Motor neuron (in vitro differentiated cells): ENCODE measurements at regions not wholly inside any gene's neighbourhood (a gene's known extent, or its start where the extent isn't known, plus 50 kb on each side); places are given as distances from the start of the nearest gene placed in this dataset.

Experiments
- ATAC-seq, 8 experiments: fragments of 200-7000 bp; cut with Tn5 transposase; replicated peaks in 6 of 8; 2 replicates each; pipeline ENCODE4 v1.8.0; 2021; ENCODE audit warnings: mild to moderate bottlenecking in 8 of 8, moderate library complexity in 8 of 8
- H3K27ac ChIP-seq, 2 donors: fragments of 250-450 bp; sonication (Bioruptor Pico); 2 replicates each; pipeline ENCODE4 v1.9.0; 2021; ENCODE audit warnings: antibody characterized with exemption in 2 of 2, mild to moderate bottlenecking in 2 of 2, moderate library complexity in 1 of 2
- H3K4me1 ChIP-seq, 2 donors: fragments of 250-450 bp; sonication (Bioruptor Pico); replicated peaks in 1 of 2; 2 replicates each; pipeline ENCODE4 v1.6.1; 2021; ENCODE audit warnings: antibody characterized with exemption in 2 of 2, mild to moderate bottlenecking in 2 of 2, moderate library complexity in 1 of 2
- H3K4me3 ChIP-seq, 5 donors: fragments of 250-450 bp; sonication (Bioruptor Pico); 2 replicates each; pipeline ENCODE4 v1.9.0; 2021; ENCODE audit warnings: antibody characterized with exemption in 5 of 5, mild to moderate bottlenecking in 5 of 5, moderate library complexity in 4 of 5
- WGBS, 10 experiments: fragments of 450-650 bp; shearing (Covaris generic); methylation state at CpG; one replicate each; pipeline ENCODE4 v1.0.0; 2022; 5-methylcytosine and 5-hydroxymethylcytosine counted together
- in situ Hi-C, 9 experiments: fragments of 400-800 bp; cut with MboI; loops; one replicate each; pipeline ENCODE4 v1.15.0; 2021; ENCODE audit warnings: low sequenced_read_pairs in 9 of 9, low pct_unique_long_range_greater_than_20kb in 2 of 9; ENCODE audit not compliant: unreplicated experiment in 9 of 9

GRCh38 chr2:147449323-147449991 lies 395.4 kb upstream of the ACVR2A start:
- peak in 6 of 8 experiments; percentile 35 to 86 (median 73) for ATAC-seq
- 0 to 57% (median 15%) methylated on average over 1 to 7 of the region's 7 CpGs; no CpG with 5 or more reads in 1 of the 10 experiments for WGBS, 10 experiments
- in situ Hi-C loops = no loop called here
- Histone ChIP-seq H3K4me3 (no peak overlapping the region), H3K27ac (no peak overlapping the region), H3K4me1 (peaks cover 25 to 35% of the 10 kb centered on the region in 2 donors)

GRCh38 chr2:147442816-147443215 lies 402.0 kb upstream of the ACVR2A start:
- 50 to 100% (median 79%) methylated on average over 1 to 3 of the region's 3 CpGs; no CpG with 5 or more reads in 2 of the 10 experiments for WGBS, 10 experiments
- no peak overlapping the region for H3K4me3 ChIP-seq
- peaks cover 18 to 24% of the 10 kb centered on the region in 2 donors for H3K4me1 ChIP-seq
- in situ Hi-C loops = no loop called here
- H3K27ac ChIP-seq = no peak overlapping the region
- ATAC-seq = peak in 4 of 8 experiments; percentile 31 to 61 (median 50)

- in situ Hi-C loops = no loop called here
- WGBS, 10 experiments = 20 to 94% (median 70%) methylated on average over 1 to 3 of the region's 3 CpGs; no CpG with 5 or more reads in 2 of the 10 experiments
- peak in 2 of 8 experiments; percentile 27 to 74 for ATAC-seq
- Histone ChIP-seq H3K27ac (no peak overlapping the region), H3K4me3 (no peak overlapping the region), H3K4me1 (peaks cover 22 to 24% of the 10 kb centered on the region in 2 donors)
Observed at GRCh38 chr2:147441182-147441581, 403.6 kb upstream of the ACVR2A start.

DNA sequence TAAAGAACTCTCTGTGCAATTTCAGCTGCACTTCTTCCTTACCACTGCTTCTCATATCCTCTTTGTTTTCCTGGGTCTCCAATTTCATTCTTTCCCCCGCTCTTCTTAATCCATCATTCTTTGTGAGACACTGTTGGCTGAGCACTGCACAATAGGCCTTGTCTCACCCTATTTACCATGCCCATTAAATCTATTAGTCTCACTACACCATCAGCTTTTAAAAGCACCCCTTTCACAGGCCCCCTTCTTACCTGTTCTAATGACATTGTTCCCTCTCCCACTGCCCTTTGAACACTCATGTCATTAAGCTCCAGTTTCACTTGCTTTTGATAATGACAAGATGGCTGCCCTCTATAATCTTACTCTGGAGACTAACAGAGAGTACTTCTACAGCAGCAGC lies 404.1 kb upstream of the ACVR2A start:
- Histone ChIP-seq H3K4me1 (peaks cover 24% of the 10 kb centered on the region in 2 donors), H3K27ac (no peak overlapping the region), H3K4me3 (no peak overlapping the region)
- WGBS, 10 experiments = 0 to 100% (median 33%) methylated on average over 1 of the region's 1 CpG; no CpG with 5 or more reads in 3 of the 10 experiments
- in situ Hi-C loops = no loop called here
- peak in 5 of 8 experiments; percentile 42 to 71 (median 49) for ATAC-seq

DNA sequence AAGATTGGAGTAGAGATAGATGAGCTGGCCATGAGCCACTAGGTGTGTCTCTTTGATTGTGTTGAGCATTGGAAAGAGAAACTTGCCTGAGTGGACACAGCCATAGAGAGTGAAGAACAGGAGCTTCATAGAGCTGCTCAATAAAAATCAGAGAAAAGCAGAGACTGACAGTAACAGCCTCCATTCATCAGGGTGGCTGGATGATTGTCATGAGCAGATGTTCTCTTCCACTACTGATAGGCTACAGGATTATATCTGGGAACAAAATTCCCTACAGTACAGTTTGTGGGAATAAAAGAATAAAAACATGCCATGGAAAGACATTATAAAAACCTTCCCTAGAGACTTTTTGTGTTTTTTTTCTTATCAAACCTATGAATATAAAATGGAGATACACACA lies 404.8 kb upstream of the ACVR2A start:
- no peak overlapping the region for H3K4me3 ChIP-seq
- peaks cover 24 to 28% of the 10 kb centered on the region in 2 donors for H3K4me1 ChIP-seq
- no peak overlapping the region for H3K27ac ChIP-seq
- ATAC-seq = peak in 1 of 8 experiments; percentile 39
- in situ Hi-C loops = no loop called here

DNA sequence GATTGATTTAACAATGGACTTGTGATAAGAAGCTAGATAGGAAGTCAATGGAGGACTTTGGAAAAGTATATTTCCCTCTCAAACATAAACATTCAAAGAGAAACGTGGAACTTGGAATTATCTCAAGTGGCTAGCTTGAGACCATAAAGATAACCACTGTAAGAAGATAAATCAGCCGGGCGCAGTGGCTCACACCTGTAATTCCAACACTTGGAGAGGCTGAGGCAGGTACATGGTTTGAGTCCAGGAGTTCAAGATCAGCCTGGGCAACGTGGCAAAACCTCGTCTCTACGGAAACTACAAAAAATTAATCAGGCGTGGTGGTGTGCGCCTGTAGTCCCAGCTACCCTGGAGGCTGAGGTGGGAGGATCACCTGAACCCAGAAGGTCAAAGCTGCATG lies 405.9 kb upstream of the ACVR2A start:
- no peak overlapping the region for H3K27ac ChIP-seq
- H3K4me1 ChIP-seq = peaks cover 24 to 28% of the 10 kb centered on the region in 2 donors
- H3K4me3 ChIP-seq = no peak overlapping the region
- 27 to 100% (median 87%) methylated on average over 1 to 6 of the region's 8 CpGs; no CpG with 5 or more reads in 1 of the 10 experiments for WGBS, 10 experiments
- no peak for ATAC-seq
- in situ Hi-C loops = no loop called here

DNA sequence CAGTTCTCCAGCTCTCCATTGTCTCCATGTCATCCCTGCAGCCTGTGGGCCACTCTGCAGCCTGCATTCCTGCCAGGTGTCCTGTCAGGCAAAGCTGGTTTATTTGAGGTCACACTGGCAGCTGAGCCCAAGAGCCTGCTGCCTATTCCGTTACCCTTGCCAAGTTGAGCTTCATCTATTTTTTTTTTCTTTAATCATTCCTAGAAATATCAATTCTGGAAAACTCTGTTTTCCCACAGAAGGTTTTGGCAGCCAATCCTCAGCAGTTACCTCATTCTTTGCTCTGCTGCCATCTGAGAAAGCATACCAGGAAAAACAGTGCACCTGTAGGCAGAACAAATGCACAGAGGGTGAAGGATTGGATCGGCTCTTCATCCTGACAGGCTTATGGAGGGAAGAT lies 411.0 kb upstream of the ACVR2A start:
- 14 to 100% (median 100%) methylated on average over 1 to 2 of the region's 2 CpGs; no CpG with 5 or more reads in 3 of the 10 experiments for WGBS, 10 experiments
- no peak for ATAC-seq
- in situ Hi-C loops = no loop called here

GRCh38 chr2:147430408-147430807 lies 414.4 kb upstream of the ACVR2A start:
- in situ Hi-C loops = no loop called here
- H3K4me1 ChIP-seq = peaks cover 0 to under 1% of the 10 kb centered on the region in 2 donors
- WGBS, 10 experiments = 57 to 100% (median 82%) methylated on average over 1 to 3 of the region's 3 CpGs
- no peak for ATAC-seq
- no peak overlapping the region for H3K27ac ChIP-seq
- H3K4me3 ChIP-seq = no peak overlapping the region

More for the DNA sequence above, 411.0 kb upstream of the ACVR2A start:
- Histone ChIP-seq H3K4me1 (peaks cover 0 to 10% of the 10 kb centered on the region in 2 donors), H3K27ac (no peak overlapping the region), H3K4me3 (no peak overlapping the region)

- in situ Hi-C loops = no loop called here
Observed at GRCh38 chr2:147428120-147428747, 416.6 kb upstream of the ACVR2A start.

GRCh38 chr2:147425437-147426029 lies 419.3 kb upstream of the ACVR2A start:
- ATAC-seq = no peak
- in situ Hi-C loops = no loop called here
- H3K4me3 ChIP-seq = no peak overlapping the region
- WGBS, 10 experiments = 65 to 100% (median 97%) methylated on average over 1 to 3 of the region's 3 CpGs
- H3K4me1 ChIP-seq = no peaks in the 10 kb centered on the region
- no peak overlapping the region for H3K27ac ChIP-seq

More at GRCh38 chr2:147428120-147428747, 416.6 kb upstream of the ACVR2A start:
- no peak overlapping the region for H3K27ac ChIP-seq
- ATAC-seq = no peak
- 80 to 100% (median 94%) methylated on average over 1 to 2 of the region's 2 CpGs; no CpG with 5 or more reads in 1 of the 10 experiments for WGBS, 10 experiments
- H3K4me1 ChIP-seq = no peaks in the 10 kb centered on the region
- H3K4me3 ChIP-seq = no peak overlapping the region

- Histone ChIP-seq H3K4me1 (no peaks in the 10 kb centered on the region), H3K27ac (no peak overlapping the region), H3K4me3 (no peak overlapping the region)
- ATAC-seq = peak in 4 of 8 experiments; percentile 36 to 96 (median 70)
- in situ Hi-C loops = no loop called here
- 0 to 100% (median 57%) methylated on average over 1 of the region's 1 CpG; no CpG with 5 or more reads in 3 of the 10 experiments for WGBS, 10 experiments
Observed at GRCh38 chr2:147424766-147425165, 420.1 kb upstream of the ACVR2A start.

DNA sequence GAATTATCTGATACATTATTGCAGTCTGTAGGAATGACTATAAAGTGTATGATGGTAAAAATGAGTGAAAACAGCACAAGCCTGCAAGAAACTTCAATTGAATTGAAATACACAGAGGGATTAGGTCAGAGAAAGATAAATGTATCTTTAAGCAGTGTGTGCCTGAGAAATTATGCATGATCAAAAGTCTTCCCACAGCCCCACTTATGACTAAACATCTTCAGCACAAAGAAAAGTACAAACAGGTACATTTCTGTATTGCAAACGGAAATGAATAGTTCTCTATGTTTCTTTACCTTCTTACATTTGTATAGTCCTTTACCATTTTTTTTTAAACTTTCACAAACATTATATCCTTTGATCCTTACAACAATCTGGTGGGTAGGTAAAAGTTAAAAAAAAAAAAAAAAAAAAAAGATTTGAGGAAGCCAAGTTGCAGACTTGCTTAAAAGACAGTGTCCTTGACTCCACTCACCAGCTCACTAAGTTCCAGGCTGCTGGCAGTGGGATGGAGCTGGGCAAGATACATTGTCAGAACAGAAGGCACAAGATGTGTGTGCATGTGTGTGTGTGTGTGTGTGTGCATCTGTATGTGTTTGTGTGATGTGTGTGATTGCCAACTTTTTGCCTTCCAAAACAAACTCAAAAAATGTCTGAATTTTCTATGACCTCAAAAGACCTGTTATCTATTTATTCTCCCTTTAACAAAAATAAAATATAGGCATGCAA lies 423.7 kb upstream of the ACVR2A start:
- in situ Hi-C loops = no loop called here
- Histone ChIP-seq H3K27ac (no peak overlapping the region), H3K4me3 (no peak overlapping the region), H3K4me1 (no peaks in the 10 kb centered on the region)
- 25 to 100% (median 91%) methylated on average over 1 of the region's 1 CpG; no CpG with 5 or more reads in 1 of the 10 experiments for WGBS, 10 experiments
- ATAC-seq = no peak

DNA sequence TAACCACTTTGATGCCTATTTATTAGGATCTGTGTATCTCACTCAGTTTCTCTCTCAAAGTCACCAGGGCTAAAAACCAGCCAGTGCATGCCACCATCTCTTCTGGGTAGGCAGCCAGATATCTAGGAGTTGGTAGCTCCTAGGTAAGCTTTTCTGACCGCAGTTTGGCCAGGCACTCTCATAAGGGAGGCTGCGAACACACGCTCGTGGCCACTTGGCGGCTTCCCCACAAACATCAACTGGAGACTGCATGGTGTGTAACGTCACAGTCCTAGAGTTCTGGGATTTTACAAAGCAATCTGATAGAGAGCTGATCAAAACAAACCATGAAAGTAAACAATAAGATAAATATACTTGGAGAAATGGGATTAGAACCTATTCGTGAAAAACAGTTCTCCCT lies 424.3 kb upstream of the ACVR2A start:
- no peak overlapping the region for H3K4me3 ChIP-seq
- in situ Hi-C loops = no loop called here
- no peak for ATAC-seq
- no peak overlapping the region for H3K27ac ChIP-seq
- 80 to 100% (median 90%) methylated on average over 1 to 7 of the region's 7 CpGs; no CpG with 5 or more reads in 3 of the 10 experiments for WGBS, 10 experiments
- H3K4me1 ChIP-seq = no peaks in the 10 kb centered on the region
